ENCODE measurements at regions not wholly inside any gene's neighbourhood (a gene's known extent, or its start where the extent isn't known, plus 50 kb on each side); places are given as distances from the start of the nearest gene placed in this dataset.

- WGBS, 2 donors, result 73 to 85% methylated on average over 11 of the region's 11 CpGs
- Histone ChIP-seq H3K36me3 (no peaks in the 10 kb centered on the region), H3K27me3 (no peaks in the 10 kb centered on the region), H3K4me3 (replicated peaks in 1 of 3) (no peak overlapping the region), H3K4me1 (no peaks in the 10 kb centered on the region), H3K27ac (no peak overlapping the region), H3K9me3 (no peaks in the 10 kb centered on the region)
- TF ChIP-seq CTCF (IDR thresholded peaks at IDR 0.05), result no peak
- intact Hi-C loops (cut with DNase I), result no loop called here
- DNase-seq, result no peak
Measured at GRCh38 chr7:155995183-155995612, 182.9 kb upstream of the SHH start.

- H3K4me3 ChIP-seq (replicated peaks in 1 of 3), result no peak overlapping the region
- H3K4me1 ChIP-seq, result no peaks in the 10 kb centered on the region
- H3K27ac ChIP-seq, result no peak overlapping the region
- no peaks in the 10 kb centered on the region for H3K27me3 ChIP-seq
- intact Hi-C loops (cut with DNase I), result no loop called here
- H3K9me3 ChIP-seq, result no peaks in the 10 kb centered on the region
- no peak for DNase-seq
- WGBS, 2 donors, result 80 to 81% methylated on average over 6 of the region's 6 CpGs
- TF ChIP-seq CTCF (IDR thresholded peaks at IDR 0.05) (no peak), POLR2A (IDR thresholded peaks at IDR 0.05) (no peak)
- H3K36me3 ChIP-seq, result no peaks in the 10 kb centered on the region
Measured at GRCh38 chr7:155994279-155994811, 182.1 kb upstream of the SHH start.

GRCh38 chr7:155993420-155994278 is 181.4 kb upstream of the SHH start:
- no peak for DNase-seq
- intact Hi-C loops (cut with DNase I), result no loop called here
- WGBS, 2 donors, result 87 to 88% methylated on average over 23 of the region's 25 CpGs
- no peaks in the 10 kb centered on the region for H3K36me3 ChIP-seq
- no peak overlapping the region for H3K4me3 ChIP-seq (replicated peaks in 1 of 3)
- TF ChIP-seq POLR2A (IDR thresholded peaks at IDR 0.05), result no peak
- no peak for TF ChIP-seq CTCF (IDR thresholded peaks at IDR 0.05)
- H3K27me3 ChIP-seq, result no peaks in the 10 kb centered on the region
- H3K27ac ChIP-seq, result no peak overlapping the region
- no peaks in the 10 kb centered on the region for H3K4me1 ChIP-seq
- H3K9me3 ChIP-seq, result no peaks in the 10 kb centered on the region

GRCh38 chr7:155992974-155993373 is 180.7 kb upstream of the SHH start:
- H3K9me3 ChIP-seq, result no peaks in the 10 kb centered on the region
- DNase-seq, result no peak
- H3K4me1 ChIP-seq, result no peaks in the 10 kb centered on the region
- 88 to 89% methylated on average over 8 to 9 of the region's 9 CpGs for WGBS, 2 donors
- intact Hi-C loops (cut with DNase I), result no loop called here
- H3K36me3 ChIP-seq, result no peaks in the 10 kb centered on the region
- TF ChIP-seq CTCF (IDR thresholded peaks at IDR 0.05), result no peak
- no peak for TF ChIP-seq POLR2A (IDR thresholded peaks at IDR 0.05)
- no peaks in the 10 kb centered on the region for H3K27me3 ChIP-seq
- H3K4me3 ChIP-seq (replicated peaks in 1 of 3), result no peak overlapping the region
- no peak overlapping the region for H3K27ac ChIP-seq

- H3K9me3 ChIP-seq, result no peaks in the 10 kb centered on the region
- no peaks in the 10 kb centered on the region for H3K4me1 ChIP-seq
- no peak for TF ChIP-seq POLR2A (IDR thresholded peaks at IDR 0.05)
- no peak overlapping the region for H3K27ac ChIP-seq
- DNase-seq, result no peak
- no peak overlapping the region for H3K4me3 ChIP-seq (replicated peaks in 1 of 3)
- H3K27me3 ChIP-seq, result no peaks in the 10 kb centered on the region
- no peaks in the 10 kb centered on the region for H3K36me3 ChIP-seq
- intact Hi-C loops (cut with DNase I), result no loop called here
- WGBS, 2 donors, result 95 to 97% methylated on average over 7 to 11 of the region's 11 CpGs
Measured at GRCh38 chr7:155992538-155992937, 180.3 kb upstream of the SHH start.

All from thyroid gland (tissue), 4 donors.